ENCODE measurements at regions not wholly inside any gene's neighbourhood (a gene's known extent, or its start where the extent isn't known, plus 50 kb on each side); places are given as distances from the start of the nearest gene placed in this dataset.
A peak's percentile ranks its signal among the peaks of the same experiment; 100 is the strongest.
"Not testable (repeated sequence)": the region's sequence is repeated elsewhere in the genome, so short reads cannot be mapped to it uniquely, and the experiment has no call there.

DNA sequence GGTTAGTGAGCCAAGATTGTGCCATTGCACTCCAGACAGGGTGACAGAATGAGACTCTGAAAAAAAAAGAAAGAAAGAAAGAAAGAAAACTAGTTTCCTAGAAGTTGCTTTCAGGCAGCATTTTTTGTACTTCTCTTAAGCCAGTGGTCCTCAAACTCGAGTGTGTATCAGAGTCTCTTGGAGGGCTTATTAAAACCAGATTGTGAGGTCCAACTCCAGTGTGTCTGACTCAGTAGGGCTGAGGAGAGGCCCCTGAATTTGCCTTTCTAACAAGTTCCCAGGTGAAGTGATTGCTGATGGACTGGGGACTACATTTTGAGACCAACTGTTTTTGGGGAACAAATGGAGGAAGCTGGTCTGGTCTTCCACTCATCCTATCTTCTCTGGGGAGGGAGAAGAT, 57.5 kb upstream of the VSTM5 start:
- DNase-seq: no peak
- 39 to 60% methylated on average over 1 of the region's 1 CpG for WGBS, 2 donors
- Histone ChIP-seq H3K27ac (no peak overlapping the region), H3K27me3 (no peaks in the 10 kb centered on the region), H3K4me3 (no peak overlapping the region), H3K36me3 (no peaks in the 10 kb centered on the region), H3K4me1 (no peaks in the 10 kb centered on the region), H3K9me3 (no peaks in the 10 kb centered on the region)
- no peak for TF ChIP-seq CTCF (IDR thresholded peaks at IDR 0.05)
- intact Hi-C loops (cut with DNase I): no loop called here

GRCh38 chr11:93908689-93909088, 58.3 kb upstream of the VSTM5 start:
- TF ChIP-seq POLR2AphosphoS5 (IDR thresholded peaks at IDR 0.05): no peak
- TF ChIP-seq POLR2A (IDR thresholded peaks at IDR 0.05): no peak
- TF ChIP-seq CTCF (IDR thresholded peaks at IDR 0.05): no peak
- TF ChIP-seq EP300 (IDR thresholded peaks at IDR 0.05): no peak
- H3K27me3 ChIP-seq: no peaks in the 10 kb centered on the region
- H3K9me3 ChIP-seq: no peaks in the 10 kb centered on the region
- H3K27ac ChIP-seq: no peak overlapping the region
- DNase-seq: no peak
- H3K4me3 ChIP-seq: no peak overlapping the region
- 53 to 65% methylated on average over 2 of the region's 2 CpGs for WGBS, 2 donors
- intact Hi-C loops (cut with DNase I): no loop called here
- H3K36me3 ChIP-seq: no peaks in the 10 kb centered on the region
- no peaks in the 10 kb centered on the region for H3K4me1 ChIP-seq

DNA sequence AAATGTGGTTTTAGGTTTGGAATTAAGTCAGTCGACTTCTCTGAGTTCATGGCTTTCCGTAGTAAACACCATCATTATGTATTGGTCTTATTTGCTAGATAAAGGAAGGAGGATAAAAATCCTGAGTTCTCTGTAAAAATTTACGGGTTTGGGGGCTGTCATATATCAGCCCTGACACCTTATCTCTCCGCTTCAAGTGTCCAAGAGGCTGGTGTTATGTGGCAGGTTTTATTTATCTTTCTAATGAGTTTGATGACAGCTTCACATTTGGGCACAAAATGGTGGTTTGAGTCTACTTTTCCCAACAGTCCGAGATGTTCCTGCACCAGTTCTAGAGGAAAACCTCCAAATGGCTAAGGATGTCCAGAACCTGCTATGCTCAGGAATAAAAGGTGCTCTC, 67.3 kb upstream of the VSTM5 start:
- H3K27me3 ChIP-seq: no peaks in the 10 kb centered on the region
- no peak overlapping the region for H3K4me3 ChIP-seq
- no peak for DNase-seq
- H3K36me3 ChIP-seq: no peaks in the 10 kb centered on the region
- TF ChIP-seq EP300 (IDR thresholded peaks at IDR 0.05) (no peak), POLR2A (IDR thresholded peaks at IDR 0.05) (no peak), CTCF (IDR thresholded peaks at IDR 0.05) (no peak), POLR2AphosphoS5 (IDR thresholded peaks at IDR 0.05) (no peak)
- H3K27ac ChIP-seq: no peak overlapping the region
- no peaks in the 10 kb centered on the region for H3K4me1 ChIP-seq
- H3K9me3 ChIP-seq: no peaks in the 10 kb centered on the region
- intact Hi-C loops (cut with DNase I): no loop called here
- 84% methylated on average over 5 of the region's 5 CpGs for WGBS, 2 donors

GRCh38 chr11:93921695-93922468, 71.5 kb upstream of the VSTM5 start:
- no peak for DNase-seq
- WGBS, 2 donors: 33 to 45% methylated on average over 7 of the region's 7 CpGs
- Histone ChIP-seq H3K36me3 (no peaks in the 10 kb centered on the region), H3K27me3 (no peaks in the 10 kb centered on the region), H3K27ac (no peak overlapping the region), H3K4me3 (no peak overlapping the region), H3K4me1 (no peaks in the 10 kb centered on the region), H3K9me3 (no peaks in the 10 kb centered on the region)
- intact Hi-C loops (cut with DNase I): no loop called here
- TF ChIP-seq CTCF (IDR thresholded peaks at IDR 0.05): peak in 1 of 4 experiments; percentile 30
- no peak for TF ChIP-seq EP300 (IDR thresholded peaks at IDR 0.05)

- WGBS, 2 donors: 37 to 55% methylated on average over 4 of the region's 4 CpGs
- Histone ChIP-seq H3K9me3 (peaks cover 0 to 1% (median 0%) of the 10 kb centered on the region in 4 donors), H3K36me3 (no peaks in the 10 kb centered on the region), H3K27me3 (no peaks in the 10 kb centered on the region), H3K4me1 (no peaks in the 10 kb centered on the region), H3K4me3 (no peak overlapping the region), H3K27ac (no peak overlapping the region)
- no peak for DNase-seq
- TF ChIP-seq POLR2AphosphoS5 (IDR thresholded peaks at IDR 0.05) (no peak), POLR2A (IDR thresholded peaks at IDR 0.05) (no peak), EP300 (IDR thresholded peaks at IDR 0.05) (no peak), CTCF (IDR thresholded peaks at IDR 0.05) (no peak)
- intact Hi-C loops (cut with DNase I): no loop called here
Measured at GRCh38 chr11:93922830-93923229, 72.4 kb upstream of the VSTM5 start.

GRCh38 chr11:93926099-93926498, 75.7 kb upstream of the VSTM5 start:
- DNase-seq; H3K4me3 ChIP-seq; H3K9me3 ChIP-seq; H3K27me3 ChIP-seq; H3K4me1 ChIP-seq; intact Hi-C loops (cut with DNase I); H3K36me3 ChIP-seq; H3K27ac ChIP-seq: not testable (repeated sequence)
- WGBS, 2 donors: 81 to 88% methylated on average over 2 of the region's 2 CpGs
